LHCN-M2 (cell line): ENCODE measurements at regions not wholly inside any gene's neighbourhood (a gene's known extent, or its start where the extent isn't known, plus 50 kb on each side); places are given as distances from the start of the nearest gene placed in this dataset.

Experiments used
- DNase-seq: peaks from one replicate; pipeline ENCODE4 v3.0.0-alpha.2; 2012; ENCODE audit warnings: low read depth

GRCh38 chr1:81618376-81618775 lies 182.4 kb upstream of the ADGRL2 start:
- DNase-seq: no peak

- DNase-seq: no peak
Measured at GRCh38 chr1:81617308-81617967, 183.3 kb upstream of the ADGRL2 start.

GRCh38 chr1:81613803-81614202 lies 186.9 kb upstream of the ADGRL2 start:
- DNase-seq: no peak

DNA sequence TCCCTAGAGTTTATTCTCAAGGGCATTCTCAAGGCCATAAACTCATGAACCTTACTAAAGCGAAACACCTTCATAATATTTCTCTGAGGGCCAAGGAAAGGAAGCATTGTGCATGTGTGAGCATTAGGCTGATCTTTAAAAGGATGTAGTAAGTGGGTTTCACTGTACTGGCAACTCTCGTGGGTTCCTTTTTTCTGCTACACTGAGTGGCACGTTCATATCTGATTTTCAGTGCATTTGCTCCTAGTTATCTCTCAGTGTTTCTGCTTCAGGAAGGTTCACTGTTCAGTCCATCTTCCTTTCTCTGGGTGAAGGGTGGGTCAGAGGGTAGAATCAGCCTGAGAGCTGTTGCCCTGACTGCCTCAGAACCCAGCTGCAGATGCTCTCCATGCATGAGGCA lies 192.8 kb upstream of the ADGRL2 start:
- no peak for DNase-seq

GRCh38 chr1:81607086-81607485 lies 193.6 kb upstream of the ADGRL2 start:
- no peak for DNase-seq

DNA sequence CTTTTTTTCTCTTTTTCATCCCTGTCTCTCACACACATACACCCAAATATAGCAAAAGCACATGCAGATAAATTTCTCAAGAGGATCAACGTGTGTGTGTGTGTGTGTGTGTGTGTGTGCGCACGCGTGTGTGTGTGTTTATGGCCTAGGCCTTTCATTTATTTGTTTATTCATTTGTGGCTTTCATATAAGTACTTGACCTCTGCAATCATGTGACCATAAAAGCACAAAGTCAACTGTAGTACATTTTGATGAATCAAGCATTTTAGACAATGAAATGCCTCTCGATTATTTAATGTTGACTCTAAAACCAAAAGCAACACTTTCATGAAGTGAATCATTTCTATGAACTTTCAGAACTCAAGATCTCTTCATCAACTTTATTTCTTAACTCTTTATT lies 194.1 kb upstream of the ADGRL2 start:
- no peak for DNase-seq

DNA sequence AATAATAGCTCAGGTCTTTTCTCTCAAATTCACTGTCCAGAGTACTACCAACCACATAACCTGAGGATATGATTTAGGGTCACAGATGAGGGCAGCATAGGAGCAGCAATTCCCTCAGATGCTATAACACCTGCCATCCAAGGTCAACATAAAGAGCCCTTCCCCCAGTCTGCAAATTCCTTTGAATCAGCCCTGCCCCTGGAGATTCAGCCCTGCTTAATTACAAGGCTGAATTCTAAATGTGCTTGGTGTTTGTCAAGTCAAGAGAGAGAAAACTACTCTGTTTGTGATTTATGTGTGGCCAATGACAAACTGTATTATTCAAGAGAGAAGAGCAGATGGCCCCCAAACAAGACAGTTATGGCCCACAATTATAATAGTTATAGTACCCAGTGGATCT lies 195.7 kb upstream of the ADGRL2 start:
- DNase-seq: no peak

- no peak for DNase-seq
Measured at GRCh38 chr1:81600878-81601622, 199.7 kb upstream of the ADGRL2 start.

DNA sequence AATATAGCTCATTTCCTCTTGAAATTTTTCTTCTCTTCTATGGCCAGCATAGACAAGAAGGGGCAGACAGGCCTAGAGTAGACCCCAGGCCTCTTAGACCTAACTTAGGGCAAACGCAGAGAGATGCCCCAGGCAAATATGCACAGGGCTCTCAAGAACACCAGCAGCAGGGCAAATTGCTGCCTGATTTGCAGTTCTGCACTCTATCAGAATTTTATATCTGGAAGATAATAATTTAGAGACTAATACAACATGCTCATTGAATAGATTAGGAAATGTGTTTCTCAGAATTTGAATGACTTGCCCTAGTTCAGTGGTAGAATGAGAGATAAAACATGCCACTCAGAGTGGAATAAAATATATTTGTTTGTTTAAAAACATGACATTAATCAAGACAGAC lies 200.4 kb upstream of the ADGRL2 start:
- DNase-seq: no peak

DNA sequence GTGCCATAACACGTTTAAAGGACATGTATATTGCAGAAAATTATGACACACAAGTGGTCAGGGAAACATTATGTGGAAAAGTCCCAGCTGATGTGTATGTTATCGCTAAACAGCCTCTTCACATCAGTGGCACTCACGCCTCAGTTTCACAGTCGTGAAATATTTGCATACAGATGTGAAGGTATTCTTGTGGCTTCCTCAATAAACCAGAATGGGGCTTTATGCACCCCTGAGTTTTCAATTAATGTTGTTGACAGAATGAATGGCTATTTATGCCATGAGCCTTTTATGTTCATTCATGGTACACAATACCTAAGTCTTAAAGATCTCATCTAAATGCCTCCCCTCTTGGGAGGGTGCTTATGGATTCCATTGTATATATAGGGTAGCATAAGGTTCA lies 202.1 kb upstream of the ADGRL2 start:
- DNase-seq: no peak

DNA sequence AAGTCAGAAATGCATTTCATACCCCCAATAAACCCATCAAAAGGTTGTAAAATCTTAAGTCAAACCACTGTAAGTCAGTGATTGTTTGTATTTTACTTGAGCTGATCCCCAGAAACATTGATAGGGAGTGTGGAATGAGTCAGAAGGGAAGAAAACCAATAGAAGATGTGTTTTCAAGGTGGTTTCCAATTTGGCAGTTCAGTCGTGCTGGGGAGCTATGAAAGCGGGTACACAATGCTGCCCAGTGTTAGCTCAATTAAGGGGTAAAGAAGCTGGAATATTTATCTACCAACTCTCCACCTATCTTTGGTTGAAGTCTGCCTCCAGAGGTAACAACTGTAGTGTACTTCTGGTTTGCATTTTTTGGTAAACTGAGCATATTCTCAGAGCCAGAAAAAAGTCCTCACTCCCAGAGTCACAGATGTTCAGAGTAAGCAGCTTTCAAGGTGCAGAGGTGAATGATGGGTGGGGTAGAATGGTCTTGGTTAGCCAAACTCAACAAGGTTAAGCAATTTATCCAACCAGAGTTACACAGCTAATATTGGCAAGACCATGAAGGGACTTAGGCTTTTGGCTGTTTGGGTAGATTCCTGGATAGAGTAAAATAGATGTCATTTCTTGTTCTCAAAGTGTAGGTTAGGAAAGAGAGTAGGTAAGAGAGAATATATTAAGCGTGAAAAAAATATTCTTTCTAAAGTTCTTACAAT lies 202.9 kb upstream of the ADGRL2 start:
- DNase-seq: no peak

GRCh38 chr1:81596341-81596740 lies 204.4 kb upstream of the ADGRL2 start:
- DNase-seq: no peak

DNA sequence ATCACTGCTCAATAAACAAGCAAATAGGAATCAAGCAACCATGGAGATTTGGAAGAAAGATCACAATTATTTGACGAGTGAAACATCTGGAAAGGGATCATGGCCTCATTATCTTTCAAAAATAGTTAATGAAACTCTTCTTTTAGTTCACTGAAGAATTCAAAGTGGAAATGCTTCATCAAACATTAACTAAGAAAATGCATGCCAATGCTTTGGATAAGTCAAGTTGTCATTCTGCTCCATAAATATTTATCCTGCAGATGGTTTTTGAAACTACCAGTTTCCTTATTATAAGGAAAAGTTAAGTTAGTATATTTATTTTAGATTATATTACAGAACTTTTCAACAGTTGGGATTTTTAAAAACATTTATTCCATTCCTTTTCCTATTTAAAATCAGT lies 206.5 kb upstream of the ADGRL2 start:
- no peak for DNase-seq

GRCh38 chr1:81592233-81592632 lies 208.5 kb upstream of the ADGRL2 start:
- no peak for DNase-seq

GRCh38 chr1:81590171-81590570 lies 210.6 kb upstream of the ADGRL2 start:
- no peak for DNase-seq

DNA sequence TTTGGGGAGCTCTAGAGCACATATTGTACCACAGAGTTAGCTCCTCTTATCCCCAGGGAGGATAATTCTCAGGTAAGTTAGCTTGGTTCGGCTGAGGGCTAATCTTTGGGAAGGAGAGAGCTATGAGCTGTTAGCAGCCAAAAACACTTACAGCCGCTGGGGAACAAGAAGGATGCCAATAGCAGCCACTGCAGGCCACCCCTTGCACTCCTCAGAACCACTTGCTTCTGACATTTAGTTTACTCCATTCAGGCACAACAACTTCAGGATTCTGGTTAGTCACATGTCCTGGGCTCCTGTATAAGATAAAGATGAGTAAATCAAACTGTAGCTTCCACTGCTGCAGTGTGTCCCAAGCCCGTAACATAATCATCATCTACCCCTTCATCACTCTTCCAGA lies 212.6 kb upstream of the ADGRL2 start:
- DNase-seq: no peak

GRCh38 chr1:81587426-81587825 lies 213.3 kb upstream of the ADGRL2 start:
- no peak for DNase-seq

DNA sequence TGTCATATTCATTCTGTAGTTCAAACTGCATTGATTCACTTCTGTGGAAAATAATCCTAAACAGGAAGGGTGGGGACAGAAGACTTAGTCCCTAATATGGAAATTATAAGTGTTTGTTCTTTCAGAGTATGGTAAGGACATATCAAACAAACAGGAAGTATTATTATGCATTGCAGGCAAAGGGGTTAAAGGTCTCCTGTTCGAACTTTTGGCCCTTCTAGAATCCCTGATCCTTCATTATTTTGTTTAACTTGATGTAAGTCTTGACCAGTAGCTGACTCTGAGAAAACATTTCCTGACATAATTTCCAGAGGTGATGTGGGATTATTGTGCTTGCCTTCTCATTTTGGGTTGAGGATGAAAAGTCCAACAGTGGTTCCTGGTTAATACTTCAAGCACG lies 215.4 kb upstream of the ADGRL2 start:
- no peak for DNase-seq

GRCh38 chr1:81584398-81584797 lies 216.3 kb upstream of the ADGRL2 start:
- DNase-seq: no peak

- no peak for DNase-seq
Measured at GRCh38 chr1:81583878-81584277, 216.9 kb upstream of the ADGRL2 start.

DNA sequence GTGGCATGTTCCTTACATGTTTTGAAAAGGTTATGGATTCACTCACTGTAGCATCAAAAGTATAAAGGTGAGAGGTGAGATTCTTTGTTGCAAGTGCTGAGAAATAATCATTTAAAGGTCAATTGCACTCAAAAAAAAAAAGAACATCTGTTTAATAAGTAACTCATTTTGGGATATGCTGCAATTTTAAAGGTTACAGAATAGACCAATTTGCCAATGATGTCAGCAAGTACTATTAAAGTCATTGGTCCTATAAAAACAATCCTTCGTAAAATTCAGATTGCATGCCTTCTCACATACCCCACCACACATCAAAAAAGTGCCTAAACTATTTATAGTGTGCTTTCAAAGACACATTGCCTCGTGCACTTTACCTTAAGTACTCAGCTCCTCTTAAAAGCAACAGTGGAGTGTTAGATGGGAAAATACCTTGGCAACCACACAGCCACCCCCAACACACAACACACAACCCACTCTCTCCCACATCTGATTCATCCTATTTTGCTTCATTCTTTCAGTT lies 218.2 kb upstream of the ADGRL2 start:
- no peak for DNase-seq

DNA sequence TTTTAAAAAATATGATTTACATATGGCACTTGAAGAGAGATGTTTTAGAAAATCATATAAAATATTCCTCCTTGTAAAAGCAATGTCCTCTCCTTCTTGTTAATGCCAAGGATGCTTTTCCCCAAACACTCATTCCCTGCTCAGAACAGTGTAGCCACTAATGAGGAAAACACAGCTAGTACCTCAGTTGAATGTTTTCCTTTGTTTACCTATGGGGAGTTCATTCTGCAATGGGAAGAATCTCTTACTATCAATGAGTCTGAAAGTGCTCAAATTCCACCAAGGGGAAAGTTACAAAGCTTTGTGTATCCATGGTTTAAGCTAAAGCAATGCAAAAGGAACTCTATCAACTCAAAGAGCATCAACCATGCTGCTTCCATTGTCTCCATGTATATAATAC lies 221.9 kb upstream of the ADGRL2 start:
- no peak for DNase-seq
